Activated B cell treated with CpG ODN at 0.5 μM for 24 hours (primary cell): ENCODE measurements at regions not wholly inside any gene's neighbourhood (a gene's known extent, or its start where the extent isn't known, plus 50 kb on each side); places are given as distances from the start of the nearest gene placed in this dataset.

Experiments
- ATAC-seq: fragments of 200-7000 bp; cut with Tn5 transposase; one replicate; pipeline ENCODE4 v1.10.0; 2021; ENCODE audit warnings: low read depth, mild to moderate bottlenecking, moderate library complexity
- CTCF ChIA-PET: fragments of 350-600 bp; sonication (Branson Sonifier 250); formaldehyde crosslinking; loops from one replicate; lab custom pipeline; 2021; ENCODE audit warnings: antibody characterized with exemption; lab: Charles Lee
- POLR2A ChIA-PET: fragments of 350-600 bp; sonication (Branson Sonifier 250); formaldehyde crosslinking; loops from one replicate; lab custom pipeline; 2021; ENCODE audit warnings: antibody characterized with exemption; lab: Charles Lee
- DNase-seq: peaks from one replicate; pipeline ENCODE4 v3.0.0; 2022
- H3K27ac Mint-ChIP-seq: one replicate; pipeline ENCODE4 v1.8.0; 2020; ENCODE audit warnings: mixed read lengths
- H3K27me3 Mint-ChIP-seq: one replicate; pipeline ENCODE4 v1.8.0; 2021; ENCODE audit warnings: mixed read lengths
- H3K36me3 Mint-ChIP-seq: one replicate; pipeline ENCODE4 v1.8.0; 2021; ENCODE audit warnings: low read depth, mixed read lengths
- H3K4me1 Mint-ChIP-seq: one replicate; pipeline ENCODE4 v1.8.0; 2021; ENCODE audit warnings: mixed read lengths
- H3K4me3 Mint-ChIP-seq: one replicate; pipeline ENCODE4 v1.8.0; 2020; ENCODE audit warnings: mild to moderate bottlenecking, mixed read lengths
- H3K9me3 Mint-ChIP-seq: one replicate; pipeline ENCODE4 v1.8.0; 2020; ENCODE audit warnings: mixed read lengths
- intact Hi-C: fragments of 100-400 bp; cut with micrococcal nuclease; formaldehyde crosslinking; loops from one replicate; pipeline ENCODE4 v1.15.1; 2024
- TF ChIP-seq, protein P1 (sequence below): fragments of 200-600 bp; IDR thresholded peaks from one replicate; pipeline ENCODE4 v1.8.0; 2022; ENCODE audit warnings: antibody characterized with exemption, mild to moderate bottlenecking

GRCh38 chr14:35993684-35993960, 167.5 kb downstream of the BRMS1L start:
- no peak for DNase-seq
- TF ChIP-seq, protein P1, sequence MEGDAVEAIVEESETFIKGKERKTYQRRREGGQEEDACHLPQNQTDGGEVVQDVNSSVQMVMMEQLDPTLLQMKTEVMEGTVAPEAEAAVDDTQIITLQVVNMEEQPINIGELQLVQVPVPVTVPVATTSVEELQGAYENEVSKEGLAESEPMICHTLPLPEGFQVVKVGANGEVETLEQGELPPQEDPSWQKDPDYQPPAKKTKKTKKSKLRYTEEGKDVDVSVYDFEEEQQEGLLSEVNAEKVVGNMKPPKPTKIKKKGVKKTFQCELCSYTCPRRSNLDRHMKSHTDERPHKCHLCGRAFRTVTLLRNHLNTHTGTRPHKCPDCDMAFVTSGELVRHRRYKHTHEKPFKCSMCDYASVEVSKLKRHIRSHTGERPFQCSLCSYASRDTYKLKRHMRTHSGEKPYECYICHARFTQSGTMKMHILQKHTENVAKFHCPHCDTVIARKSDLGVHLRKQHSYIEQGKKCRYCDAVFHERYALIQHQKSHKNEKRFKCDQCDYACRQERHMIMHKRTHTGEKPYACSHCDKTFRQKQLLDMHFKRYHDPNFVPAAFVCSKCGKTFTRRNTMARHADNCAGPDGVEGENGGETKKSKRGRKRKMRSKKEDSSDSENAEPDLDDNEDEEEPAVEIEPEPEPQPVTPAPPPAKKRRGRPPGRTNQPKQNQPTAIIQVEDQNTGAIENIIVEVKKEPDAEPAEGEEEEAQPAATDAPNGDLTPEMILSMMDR, result no peak
- Mint-ChIP-seq H3K27ac (no peak overlapping the region), H3K27me3 (no peaks in the 10 kb centered on the region), H3K36me3 (no peaks in the 10 kb centered on the region), H3K4me3 (no peak overlapping the region), H3K4me1 (no peaks in the 10 kb centered on the region), H3K9me3 (no peaks in the 10 kb centered on the region)
- CTCF ChIA-PET, result no interaction called here
- no peak for ATAC-seq
- intact Hi-C loops, result no loop called here
- POLR2A ChIA-PET, result no interaction called here

- no peak overlapping the region for H3K4me3 Mint-ChIP-seq
- H3K9me3 Mint-ChIP-seq, result no peaks in the 10 kb centered on the region
- CTCF ChIA-PET, result no interaction called here
- TF ChIP-seq, protein P1, result no peak
- intact Hi-C loops, result no loop called here
- no peaks in the 10 kb centered on the region for H3K4me1 Mint-ChIP-seq
- H3K27ac Mint-ChIP-seq, result no peak overlapping the region
- no peak for ATAC-seq
- no peaks in the 10 kb centered on the region for H3K36me3 Mint-ChIP-seq
- DNase-seq, result no peak
- POLR2A ChIA-PET, result no interaction called here
- no peaks in the 10 kb centered on the region for H3K27me3 Mint-ChIP-seq
Measured at GRCh38 chr14:35992816-35993683, 166.9 kb downstream of the BRMS1L start.

GRCh38 chr14:35991356-35991755, 165.2 kb downstream of the BRMS1L start:
- DNase-seq (no peak), ATAC-seq (no peak)
- no peaks in the 10 kb centered on the region for H3K27me3 Mint-ChIP-seq
- H3K4me3 Mint-ChIP-seq, result no peak overlapping the region
- TF ChIP-seq, protein P1, result no peak
- POLR2A ChIA-PET, result no interaction called here
- intact Hi-C loops, result no loop called here
- no peaks in the 10 kb centered on the region for H3K9me3 Mint-ChIP-seq
- no peaks in the 10 kb centered on the region for H3K4me1 Mint-ChIP-seq
- no peaks in the 10 kb centered on the region for H3K36me3 Mint-ChIP-seq
- H3K27ac Mint-ChIP-seq, result no peak overlapping the region
- CTCF ChIA-PET, result no interaction called here

DNA sequence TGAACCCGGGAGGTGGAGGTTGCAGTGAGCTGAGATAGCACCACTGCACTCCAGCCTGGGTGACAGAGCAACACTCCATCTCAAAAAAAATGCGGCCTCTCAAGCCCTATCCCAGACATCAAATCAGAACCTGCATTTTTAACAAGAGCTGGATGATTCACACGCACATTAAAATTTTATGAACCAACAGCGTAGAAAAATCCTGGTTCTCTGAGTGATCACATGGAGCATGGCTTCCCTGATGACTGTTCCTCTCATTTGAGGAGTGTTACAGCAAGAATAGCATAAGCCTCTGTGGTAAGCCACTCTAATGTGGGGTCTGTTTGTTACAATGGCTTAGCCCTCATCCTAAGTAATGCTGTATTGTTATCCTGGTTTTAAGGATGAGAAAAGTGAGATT, 163.6 kb downstream of the BRMS1L start:
- Mint-ChIP-seq H3K4me3 (no peak overlapping the region), H3K27ac (no peak overlapping the region), H3K4me1 (no peaks in the 10 kb centered on the region), H3K9me3 (no peaks in the 10 kb centered on the region), H3K27me3 (no peaks in the 10 kb centered on the region), H3K36me3 (no peaks in the 10 kb centered on the region)
- ATAC-seq (no peak), DNase-seq (no peak)
- TF ChIP-seq, protein P1, result no peak
- POLR2A ChIA-PET, result no interaction called here
- CTCF ChIA-PET, result no interaction called here
- intact Hi-C loops, result no loop called here

- Mint-ChIP-seq H3K4me3 (no peak overlapping the region), H3K27me3 (no peaks in the 10 kb centered on the region), H3K4me1 (no peaks in the 10 kb centered on the region), H3K27ac (no peak overlapping the region), H3K36me3 (no peaks in the 10 kb centered on the region), H3K9me3 (no peaks in the 10 kb centered on the region)
- intact Hi-C loops, result no loop called here
- DNase-seq (no peak), ATAC-seq (no peak)
- CTCF ChIA-PET, result no interaction called here
- POLR2A ChIA-PET, result no interaction called here
- TF ChIP-seq, protein P1, result no peak
Measured at GRCh38 chr14:35988972-35989690, 163.0 kb downstream of the BRMS1L start.
